ENCODE measurements at regions not wholly inside any gene's neighbourhood (a gene's known extent, or its start where the extent isn't known, plus 50 kb on each side); places are given as distances from the start of the nearest gene placed in this dataset.

- TF ChIP-seq, protein P1, sequence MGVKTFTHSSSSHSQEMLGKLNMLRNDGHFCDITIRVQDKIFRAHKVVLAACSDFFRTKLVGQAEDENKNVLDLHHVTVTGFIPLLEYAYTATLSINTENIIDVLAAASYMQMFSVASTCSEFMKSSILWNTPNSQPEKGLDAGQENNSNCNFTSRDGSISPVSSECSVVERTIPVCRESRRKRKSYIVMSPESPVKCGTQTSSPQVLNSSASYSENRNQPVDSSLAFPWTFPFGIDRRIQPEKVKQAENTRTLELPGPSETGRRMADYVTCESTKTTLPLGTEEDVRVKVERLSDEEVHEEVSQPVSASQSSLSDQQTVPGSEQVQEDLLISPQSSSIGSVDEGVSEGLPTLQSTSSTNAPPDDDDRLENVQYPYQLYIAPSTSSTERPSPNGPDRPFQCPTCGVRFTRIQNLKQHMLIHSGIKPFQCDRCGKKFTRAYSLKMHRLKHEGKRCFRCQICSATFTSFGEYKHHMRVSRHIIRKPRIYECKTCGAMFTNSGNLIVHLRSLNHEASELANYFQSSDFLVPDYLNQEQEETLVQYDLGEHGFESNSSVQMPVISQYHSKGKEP (tag by site-specific recombination; IDR thresholded peaks at IDR 0.05) = no peak
- TF ChIP-seq BCL11A (tag by site-specific recombination; IDR thresholded peaks at IDR 0.05; ENCODE audit: low read depth) (no peak), ZNF677 (tag by site-specific recombination; IDR thresholded peaks at IDR 0.05) (no peak), ZNF248 (tag by site-specific recombination; IDR thresholded peaks at IDR 0.05) (no peak), SETDB1 (IDR thresholded peaks at IDR 0.05; ENCODE audit: insufficient read length, low read length) (no peak), ZNF19 (tag by site-specific recombination; IDR thresholded peaks at IDR 0.05; ENCODE audit: low read depth) (no peak), WT1 (tag by site-specific recombination; IDR thresholded peaks at IDR 0.05) (no peak), ZNF558 (tag by site-specific recombination; IDR thresholded peaks at IDR 0.05) (no peak)
Observed at GRCh38 chr2:158022888-158023287, 78.8 kb upstream of the UPP2 start (continued).

DNA sequence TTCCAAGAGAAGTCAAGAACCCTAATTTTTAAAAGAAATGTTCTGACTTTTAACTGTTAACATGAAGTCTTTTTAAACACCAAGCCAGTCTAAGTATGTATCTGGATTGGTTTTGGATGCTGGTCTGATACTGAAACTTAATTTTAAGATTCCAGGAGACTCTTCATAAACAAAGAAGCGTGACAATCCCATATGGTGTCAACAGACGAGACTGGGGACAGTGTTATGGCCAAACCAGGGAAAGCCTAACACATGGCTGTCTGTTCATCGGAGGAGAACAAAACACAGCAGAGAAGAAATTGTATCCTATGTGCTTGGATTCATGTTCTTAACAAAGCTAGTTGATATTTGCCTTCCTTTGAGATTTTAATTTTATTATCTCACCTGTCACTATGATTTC lies 80.5 kb upstream of the UPP2 start:
- H3K4me3 ChIP-seq (ENCODE audit: low read depth, low read length) = no peak overlapping the region
- POLR2A ChIA-PET = no interaction called here
- CTCF ChIA-PET = interaction anchor here (0.6 to 5.4 kb wide), 6 partner anchors 13 to 873 kb away, joined by 4 to 60 read pairs (median 6); no protein-coding TSS in a partner anchor

More for the DNA sequence above, 80.5 kb upstream of the UPP2 start:
- H3K4me1 ChIP-seq (ENCODE audit: control insufficient read depth, insufficient read depth, low read length) = no peaks in the 10 kb centered on the region
- H3K27ac ChIP-seq (ENCODE audit: extremely low read depth, low read depth, low read length) = no peak overlapping the region
- H3K36me3 ChIP-seq (ENCODE audit: control insufficient read depth in 2 of 2, insufficient read depth in 1 of 2, low read length in 2 of 2) = no peaks in the 10 kb centered on the region
- H3K9me3 ChIP-seq (ENCODE audit: control insufficient read depth, insufficient read depth, low read depth, low read length) = no peaks in the 10 kb centered on the region
- TF ChIP-seq ATF2 (tag by site-specific recombination; IDR thresholded peaks at IDR 0.05; ENCODE audit: low read depth) = no peak
- no peak for TF ChIP-seq ZNF10 (tag by site-specific recombination; IDR thresholded peaks at IDR 0.05)
- TF ChIP-seq ZNF112 (tag by site-specific recombination; IDR thresholded peaks at IDR 0.05) = no peak
- TF ChIP-seq, protein P2, sequence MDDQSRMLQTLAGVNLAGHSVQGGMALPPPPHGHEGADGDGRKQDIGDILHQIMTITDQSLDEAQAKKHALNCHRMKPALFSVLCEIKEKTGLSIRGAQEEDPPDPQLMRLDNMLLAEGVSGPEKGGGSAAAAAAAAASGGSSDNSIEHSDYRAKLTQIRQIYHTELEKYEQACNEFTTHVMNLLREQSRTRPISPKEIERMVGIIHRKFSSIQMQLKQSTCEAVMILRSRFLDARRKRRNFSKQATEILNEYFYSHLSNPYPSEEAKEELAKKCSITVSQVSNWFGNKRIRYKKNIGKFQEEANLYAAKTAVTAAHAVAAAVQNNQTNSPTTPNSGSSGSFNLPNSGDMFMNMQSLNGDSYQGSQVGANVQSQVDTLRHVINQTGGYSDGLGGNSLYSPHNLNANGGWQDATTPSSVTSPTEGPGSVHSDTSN (CRISPR knock-in tag; IDR thresholded peaks at IDR 0.05) = no peak
- TF ChIP-seq KLF1 (tag by site-specific recombination; IDR thresholded peaks at IDR 0.05) = no peak
- TF ChIP-seq SP2 (tag by site-specific recombination; IDR thresholded peaks at IDR 0.05) = no peak
- TF ChIP-seq ZNF791 (tag by site-specific recombination; IDR thresholded peaks at IDR 0.05) = no peak
- no peak for TF ChIP-seq ZBTB20 (tag by site-specific recombination; IDR thresholded peaks at IDR 0.05)
- TF ChIP-seq KLF10 (tag by site-specific recombination; IDR thresholded peaks at IDR 0.05) = no peak
- TF ChIP-seq MEIS1 (CRISPR knock-in tag; IDR thresholded peaks at IDR 0.05; ENCODE audit: borderline replicate concordance) = no peak
- no peak for TF ChIP-seq ZSCAN5A (tag by site-specific recombination; IDR thresholded peaks at IDR 0.05)
- TF ChIP-seq, protein P3, sequence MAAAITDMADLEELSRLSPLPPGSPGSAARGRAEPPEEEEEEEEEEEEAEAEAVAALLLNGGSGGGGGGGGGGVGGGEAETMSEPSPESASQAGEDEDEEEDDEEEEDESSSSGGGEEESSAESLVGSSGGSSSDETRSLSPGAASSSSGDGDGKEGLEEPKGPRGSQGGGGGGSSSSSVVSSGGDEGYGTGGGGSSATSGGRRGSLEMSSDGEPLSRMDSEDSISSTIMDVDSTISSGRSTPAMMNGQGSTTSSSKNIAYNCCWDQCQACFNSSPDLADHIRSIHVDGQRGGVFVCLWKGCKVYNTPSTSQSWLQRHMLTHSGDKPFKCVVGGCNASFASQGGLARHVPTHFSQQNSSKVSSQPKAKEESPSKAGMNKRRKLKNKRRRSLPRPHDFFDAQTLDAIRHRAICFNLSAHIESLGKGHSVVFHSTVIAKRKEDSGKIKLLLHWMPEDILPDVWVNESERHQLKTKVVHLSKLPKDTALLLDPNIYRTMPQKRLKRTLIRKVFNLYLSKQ (tag by site-specific recombination; IDR thresholded peaks at IDR 0.05; ENCODE audit: borderline replicate concordance) = no peak
- no peak for TF ChIP-seq ZNF146 (tag by site-specific recombination; IDR thresholded peaks at IDR 0.05)
- TF ChIP-seq ZBTB7A (tag by site-specific recombination; IDR thresholded peaks at IDR 0.05; ENCODE audit: low read depth) = no peak
- no peak for TF ChIP-seq ZNF548 (tag by site-specific recombination; IDR thresholded peaks at IDR 0.05)
- no peak for TF ChIP-seq ZNF549 (tag by site-specific recombination; IDR thresholded peaks at IDR 0.05)
- TF ChIP-seq GLI4 (tag by site-specific recombination; IDR thresholded peaks at IDR 0.05) = no peak
